ENCODE measurements at regions not wholly inside any gene's neighbourhood (a gene's known extent, or its start where the extent isn't known, plus 50 kb on each side); places are given as distances from the start of the nearest gene placed in this dataset.

DNA sequence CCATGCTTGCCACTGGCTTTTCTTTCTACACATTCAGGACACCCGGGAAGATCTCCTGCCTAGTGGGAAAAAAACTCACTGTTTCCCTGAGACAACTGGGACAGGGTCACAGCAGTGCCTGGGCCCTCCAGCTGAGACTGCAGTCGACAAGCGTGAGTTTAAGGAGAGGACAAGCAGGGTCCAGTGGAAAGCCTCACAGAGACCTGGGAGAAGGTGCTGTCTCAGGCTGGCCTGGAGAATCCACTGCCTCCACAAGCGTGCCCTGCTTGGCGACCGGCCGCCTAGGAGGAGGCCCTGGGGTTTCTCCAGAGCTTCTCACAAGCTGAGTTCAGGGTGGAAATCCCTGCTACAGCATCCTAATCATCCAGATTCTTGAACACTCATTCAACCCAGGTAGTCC lies 519.6 kb upstream of the RAB6C start:
- H3K27ac Mint-ChIP-seq: no peak overlapping the region
- no peak overlapping the region for H3K4me3 Mint-ChIP-seq
- no peaks in the 10 kb centered on the region for H3K36me3 Mint-ChIP-seq (ENCODE audit: low read depth)
- H3K9me3 Mint-ChIP-seq: no peaks in the 10 kb centered on the region
- peaks cover 18% of the 10 kb centered on the region for H3K4me1 Mint-ChIP-seq
- H3K27me3 Mint-ChIP-seq (ENCODE audit: low read depth): peaks cover 14% of the 10 kb centered on the region
- TF ChIP-seq, protein P1, sequence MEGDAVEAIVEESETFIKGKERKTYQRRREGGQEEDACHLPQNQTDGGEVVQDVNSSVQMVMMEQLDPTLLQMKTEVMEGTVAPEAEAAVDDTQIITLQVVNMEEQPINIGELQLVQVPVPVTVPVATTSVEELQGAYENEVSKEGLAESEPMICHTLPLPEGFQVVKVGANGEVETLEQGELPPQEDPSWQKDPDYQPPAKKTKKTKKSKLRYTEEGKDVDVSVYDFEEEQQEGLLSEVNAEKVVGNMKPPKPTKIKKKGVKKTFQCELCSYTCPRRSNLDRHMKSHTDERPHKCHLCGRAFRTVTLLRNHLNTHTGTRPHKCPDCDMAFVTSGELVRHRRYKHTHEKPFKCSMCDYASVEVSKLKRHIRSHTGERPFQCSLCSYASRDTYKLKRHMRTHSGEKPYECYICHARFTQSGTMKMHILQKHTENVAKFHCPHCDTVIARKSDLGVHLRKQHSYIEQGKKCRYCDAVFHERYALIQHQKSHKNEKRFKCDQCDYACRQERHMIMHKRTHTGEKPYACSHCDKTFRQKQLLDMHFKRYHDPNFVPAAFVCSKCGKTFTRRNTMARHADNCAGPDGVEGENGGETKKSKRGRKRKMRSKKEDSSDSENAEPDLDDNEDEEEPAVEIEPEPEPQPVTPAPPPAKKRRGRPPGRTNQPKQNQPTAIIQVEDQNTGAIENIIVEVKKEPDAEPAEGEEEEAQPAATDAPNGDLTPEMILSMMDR (IDR thresholded peaks at IDR 0.05; ENCODE audit: unreplicated experiment in 3 of 3): no peak

DNA sequence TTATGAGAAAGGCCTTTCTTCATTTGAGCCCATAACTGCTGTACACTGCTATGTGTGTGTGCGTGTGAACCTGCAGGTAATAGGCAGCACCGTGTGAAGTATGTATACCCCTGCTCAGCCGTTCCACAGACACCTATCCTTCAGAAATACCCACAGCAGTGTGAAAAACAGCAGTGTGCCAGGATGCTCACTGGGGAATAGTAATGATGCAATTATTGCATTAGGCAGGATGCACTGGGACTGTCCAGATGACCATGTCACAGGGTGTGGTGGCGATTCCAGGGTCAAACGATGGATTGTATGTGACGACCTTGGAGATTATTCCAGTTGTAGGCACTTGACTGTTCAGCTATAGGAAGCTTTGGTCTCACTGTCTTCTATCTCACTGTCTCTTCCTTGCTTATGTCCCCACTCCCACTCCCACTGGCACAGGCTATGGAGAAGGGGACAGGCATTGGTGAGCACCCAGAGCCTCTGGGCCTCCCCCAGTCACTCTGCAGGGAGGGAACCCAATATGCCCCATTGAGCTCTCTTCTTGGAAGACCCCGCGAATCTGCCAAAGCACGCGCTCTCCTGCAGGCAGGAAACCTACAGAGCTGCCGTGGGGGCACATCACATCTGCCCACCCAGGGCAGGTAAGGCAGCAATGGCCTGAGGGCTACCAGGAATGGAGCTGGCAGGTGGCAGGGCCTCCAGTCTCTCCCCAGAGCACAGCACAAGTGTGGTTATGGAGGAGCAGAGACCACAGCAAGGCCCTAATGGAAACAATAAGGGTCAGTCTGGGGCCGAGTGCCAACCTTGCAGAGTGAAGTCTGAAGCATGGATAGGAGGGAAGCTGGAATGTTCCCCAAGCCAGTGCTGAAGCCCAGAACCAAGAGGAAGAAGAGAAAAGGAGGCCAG lies 518.9 kb upstream of the RAB6C start:
- Mint-ChIP-seq H3K27me3 (ENCODE audit: low read depth) (peaks cover 14% of the 10 kb centered on the region), H3K36me3 (ENCODE audit: low read depth) (no peaks in the 10 kb centered on the region), H3K9me3 (no peaks in the 10 kb centered on the region), H3K4me3 (no peak overlapping the region), H3K4me1 (peaks cover 18% of the 10 kb centered on the region), H3K27ac (no peak overlapping the region)
- TF ChIP-seq, protein P1 (IDR thresholded peaks at IDR 0.05; ENCODE audit: unreplicated experiment in 3 of 3): no peak

GRCh38 chr2:129462349-129462748 lies 517.1 kb upstream of the RAB6C start:
- no peaks in the 10 kb centered on the region for H3K9me3 Mint-ChIP-seq
- TF ChIP-seq, protein P1 (IDR thresholded peaks at IDR 0.05; ENCODE audit: unreplicated experiment in 3 of 3): no peak
- peaks cover 14% of the 10 kb centered on the region for H3K27me3 Mint-ChIP-seq (ENCODE audit: low read depth)
- no peak overlapping the region for H3K27ac Mint-ChIP-seq
- H3K4me3 Mint-ChIP-seq: no peak overlapping the region
- peaks cover 14% of the 10 kb centered on the region for H3K4me1 Mint-ChIP-seq
- no peaks in the 10 kb centered on the region for H3K36me3 Mint-ChIP-seq (ENCODE audit: low read depth)

- H3K36me3 Mint-ChIP-seq (ENCODE audit: low read depth): no peaks in the 10 kb centered on the region
- H3K27me3 Mint-ChIP-seq (ENCODE audit: low read depth): peaks cover 14% of the 10 kb centered on the region
- TF ChIP-seq, protein P1 (IDR thresholded peaks at IDR 0.05; ENCODE audit: unreplicated experiment in 3 of 3): no peak
- H3K4me3 Mint-ChIP-seq: no peak overlapping the region
- no peak overlapping the region for H3K27ac Mint-ChIP-seq
- no peaks in the 10 kb centered on the region for H3K9me3 Mint-ChIP-seq
- H3K4me1 Mint-ChIP-seq: peaks cover 9% of the 10 kb centered on the region
Measured at GRCh38 chr2:129462967-129463366, 516.5 kb upstream of the RAB6C start.

GRCh38 chr2:129464036-129464435 lies 515.4 kb upstream of the RAB6C start:
- Mint-ChIP-seq H3K27me3 (ENCODE audit: low read depth) (peaks cover 14% of the 10 kb centered on the region), H3K9me3 (no peaks in the 10 kb centered on the region), H3K4me3 (no peak overlapping the region), H3K36me3 (ENCODE audit: low read depth) (no peaks in the 10 kb centered on the region), H3K27ac (no peak overlapping the region), H3K4me1 (peaks cover 6% of the 10 kb centered on the region)
- TF ChIP-seq, protein P1 (IDR thresholded peaks at IDR 0.05; ENCODE audit: unreplicated experiment in 3 of 3): no peak

DNA sequence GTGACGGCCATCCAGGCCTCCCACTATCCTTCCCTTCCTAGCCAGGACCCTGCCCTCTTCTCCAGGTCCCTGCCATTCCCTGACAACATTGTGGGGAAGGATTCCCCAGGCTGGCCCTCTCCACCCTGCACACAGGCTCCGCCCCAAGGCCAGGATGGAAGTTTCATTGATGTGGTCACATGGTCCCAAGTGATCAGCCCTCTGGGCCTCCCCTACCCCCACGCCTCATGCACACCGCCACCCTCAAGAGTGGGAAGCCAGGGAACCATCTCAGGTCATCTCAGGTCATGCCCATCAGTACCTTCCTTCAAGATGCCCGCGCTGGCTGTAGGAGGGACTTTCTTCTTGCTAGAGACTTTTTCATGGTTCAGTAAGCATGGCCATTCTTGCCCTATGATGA lies 514.8 kb upstream of the RAB6C start:
- no peak overlapping the region for H3K4me3 Mint-ChIP-seq

More for the DNA sequence above, 514.8 kb upstream of the RAB6C start:
- Mint-ChIP-seq H3K9me3 (no peaks in the 10 kb centered on the region), H3K27ac (no peak overlapping the region), H3K4me1 (no peaks in the 10 kb centered on the region), H3K36me3 (ENCODE audit: low read depth) (no peaks in the 10 kb centered on the region), H3K27me3 (ENCODE audit: low read depth) (peaks cover 14% of the 10 kb centered on the region)
- TF ChIP-seq, protein P1 (IDR thresholded peaks at IDR 0.05; ENCODE audit: unreplicated experiment in 3 of 3): no peak

Measured in nephron (organoid).